Uterus (tissue), 2 donors: ENCODE measurements at regions not wholly inside any gene's neighbourhood (a gene's known extent, or its start where the extent isn't known, plus 50 kb on each side); places are given as distances from the start of the nearest gene placed in this dataset.

Experiments
- POLR2A ChIP-seq, 2 donors: fragments of 450-650 bp; IDR thresholded peaks; one replicate each; pipeline ENCODE4 v1.6.1; 2016; ENCODE audit warnings: antibody characterized with exemption in 2 of 2, mild to moderate bottlenecking in 1 of 2, moderate library complexity in 1 of 2
- TF ChIP-seq, protein P1 (sequence below), 4 experiments: fragments of 200-600 bp in 2 of 4; fragments of 450-650 bp in 2 of 4; sonication (generic) in 2 of 4; IDR thresholded peaks; one replicate each; pipeline ENCODE4 v1.5.1; 2016 to 2019; ENCODE audit warnings: antibody characterized with exemption in 4 of 4, mild to moderate bottlenecking in 2 of 4, moderate library complexity in 1 of 4

DNA sequence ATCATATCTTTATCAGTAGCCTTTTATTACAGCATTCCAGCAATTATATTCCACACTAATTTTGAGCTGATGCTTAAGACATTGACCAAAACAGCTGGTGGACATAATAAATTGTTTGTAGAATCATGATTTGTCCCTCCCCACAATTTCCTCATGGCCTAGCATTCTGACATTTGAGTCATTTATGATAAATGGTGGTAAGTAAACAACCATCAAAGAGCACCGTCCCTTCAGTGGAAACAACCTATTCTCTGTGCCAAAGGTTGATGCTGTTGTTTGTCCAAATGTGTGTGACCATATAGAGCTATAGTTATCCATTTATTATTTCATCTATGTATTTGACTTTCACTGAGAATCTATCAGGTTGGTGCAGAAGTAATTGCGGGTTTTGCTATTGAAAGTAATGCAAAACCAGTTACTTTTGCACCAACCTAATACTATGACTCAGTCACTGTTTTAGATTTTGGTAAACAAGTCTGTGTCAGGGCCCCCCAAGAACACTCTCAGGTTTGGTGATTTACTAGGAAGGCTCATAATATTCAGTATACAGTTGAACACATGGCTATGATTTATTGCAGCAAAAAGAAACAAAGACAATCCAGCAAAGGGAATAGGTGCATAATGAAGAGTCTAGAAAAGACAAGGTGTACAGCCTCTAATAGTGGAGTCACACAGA, 608.7 kb upstream of the REG3G start:
- TF ChIP-seq, protein P1, sequence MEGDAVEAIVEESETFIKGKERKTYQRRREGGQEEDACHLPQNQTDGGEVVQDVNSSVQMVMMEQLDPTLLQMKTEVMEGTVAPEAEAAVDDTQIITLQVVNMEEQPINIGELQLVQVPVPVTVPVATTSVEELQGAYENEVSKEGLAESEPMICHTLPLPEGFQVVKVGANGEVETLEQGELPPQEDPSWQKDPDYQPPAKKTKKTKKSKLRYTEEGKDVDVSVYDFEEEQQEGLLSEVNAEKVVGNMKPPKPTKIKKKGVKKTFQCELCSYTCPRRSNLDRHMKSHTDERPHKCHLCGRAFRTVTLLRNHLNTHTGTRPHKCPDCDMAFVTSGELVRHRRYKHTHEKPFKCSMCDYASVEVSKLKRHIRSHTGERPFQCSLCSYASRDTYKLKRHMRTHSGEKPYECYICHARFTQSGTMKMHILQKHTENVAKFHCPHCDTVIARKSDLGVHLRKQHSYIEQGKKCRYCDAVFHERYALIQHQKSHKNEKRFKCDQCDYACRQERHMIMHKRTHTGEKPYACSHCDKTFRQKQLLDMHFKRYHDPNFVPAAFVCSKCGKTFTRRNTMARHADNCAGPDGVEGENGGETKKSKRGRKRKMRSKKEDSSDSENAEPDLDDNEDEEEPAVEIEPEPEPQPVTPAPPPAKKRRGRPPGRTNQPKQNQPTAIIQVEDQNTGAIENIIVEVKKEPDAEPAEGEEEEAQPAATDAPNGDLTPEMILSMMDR (IDR thresholded peaks at IDR 0.05): no peak
- no peak for TF ChIP-seq POLR2A (IDR thresholded peaks at IDR 0.05)
